Keratinocyte (primary cell): ENCODE measurements at regions not wholly inside any gene's neighbourhood (a gene's known extent, or its start where the extent isn't known, plus 50 kb on each side); places are given as distances from the start of the nearest gene placed in this dataset.

Experiments used
- DNase-seq: peaks from one replicate; pipeline ENCODE4 v3.0.0-alpha.2; 2011; ENCODE audit warnings: low read depth, missing footprints, low spot score
- FAIRE-seq: peaks from 2 replicates; lab custom pipeline; 2011; peaks lifted over from hg19 to GRCh38; lab: Jason Lieb, UNC
- H2AFZ ChIP-seq: 2 replicates; pipeline ENCODE4 v1.6.0; 2012; ENCODE audit warnings: low read length, control low read depth, inconsistent platforms; ENCODE audit not compliant: control insufficient read depth
- H3K27ac ChIP-seq: 2 replicates; pipeline ENCODE4 v1.5.1; 2011; ENCODE audit warnings: low read length; ENCODE audit not compliant: control insufficient read depth, insufficient read depth
- H3K27me3 ChIP-seq: 3 replicates; pipeline ENCODE4 v1.6.0; 2011; ENCODE audit warnings: low read length; ENCODE audit not compliant: control insufficient read depth, insufficient read depth; ENCODE audit errors: extremely low read depth
- H3K36me3 ChIP-seq, 2 experiments: 2 replicates in 1 of 2; 3 replicates in 1 of 2; pipeline ENCODE4 v1.5.1; 2011; ENCODE audit warnings: low read length in 2 of 2, mild to moderate bottlenecking in 1 of 2; ENCODE audit not compliant: control insufficient read depth in 2 of 2, insufficient read depth in 2 of 2; ENCODE audit errors: extremely low read depth in 1 of 2
- H3K4me1 ChIP-seq: 3 replicates; pipeline ENCODE4 v1.5.1; 2011; ENCODE audit warnings: low read length; ENCODE audit not compliant: control insufficient read depth, insufficient read depth; ENCODE audit errors: extremely low read depth
- H3K4me2 ChIP-seq: 3 replicates; pipeline ENCODE4 v1.6.0; 2011; ENCODE audit warnings: low read depth, low read length; ENCODE audit not compliant: control insufficient read depth, insufficient read depth; ENCODE audit errors: extremely low read depth
- H3K4me3 ChIP-seq, 3 experiments: fragments of 200-600 bp in 1 of 3; sonication (generic) in 1 of 3; 2 replicates in 2 of 3; 3 replicates in 1 of 3; pipeline ENCODE4 v1.5.1; 2011 to 2016; ENCODE audit warnings: low read length in 3 of 3, mild to moderate bottlenecking in 3 of 3, control low read depth in 2 of 3, inconsistent platforms in 1 of 3, low read depth in 1 of 3, mixed read lengths in 1 of 3, mixed run types in 1 of 3, moderate library complexity in 1 of 3; ENCODE audit not compliant: control insufficient read depth in 2 of 3, insufficient read depth in 2 of 3; ENCODE audit errors: extremely low read depth in 1 of 3
- H3K79me2 ChIP-seq: 2 replicates; pipeline ENCODE4 v1.6.0; 2012; ENCODE audit warnings: low read length; ENCODE audit not compliant: control insufficient read depth, insufficient read depth
- H3K9ac ChIP-seq: 3 replicates; pipeline ENCODE4 v1.6.0; 2011; ENCODE audit warnings: low read length; ENCODE audit not compliant: control insufficient read depth, insufficient read depth; ENCODE audit errors: extremely low read depth
- H3K9me1 ChIP-seq: 3 replicates; pipeline ENCODE4 v1.6.0; 2011; ENCODE audit warnings: low read length; ENCODE audit not compliant: control insufficient read depth, insufficient read depth; ENCODE audit errors: extremely low read depth
- H3K9me3 ChIP-seq: 2 replicates; pipeline ENCODE4 v1.5.1; 2012; ENCODE audit warnings: low read depth, low read length; ENCODE audit not compliant: control insufficient read depth
- H4K20me1 ChIP-seq: 3 replicates; pipeline ENCODE4 v1.6.0; 2011; ENCODE audit warnings: low read length; ENCODE audit not compliant: control insufficient read depth, insufficient read depth; ENCODE audit errors: extremely low read depth
- CTCF ChIP-seq, 3 experiments: IDR thresholded peaks in 1 of 3; conservative IDR thresholded peaks in 1 of 3; optimal IDR thresholded peaks in 1 of 3; 2 replicates in 2 of 3; 3 replicates in 1 of 3; pipeline versions ENCODE3 to v1.5.1; 2011; ENCODE audit warnings: low read length in 3 of 3, mild to moderate bottlenecking in 3 of 3, moderate library complexity in 2 of 3, control low read depth in 1 of 3, inconsistent platforms in 1 of 3; ENCODE audit not compliant: insufficient read depth in 2 of 3; ENCODE audit errors: extremely low read depth in 1 of 3
- EZH2 ChIP-seq: IDR thresholded peaks from one replicate; pipeline ENCODE4 v1.6.1; 2012; ENCODE audit warnings: inconsistent platforms, mild to moderate bottlenecking, low read length, moderate library complexity
- dilution Hi-C: fragments of 300-500 bp; cut with MboI; formaldehyde crosslinking; loops from one replicate; pipeline ENCODE4 v1.7.0; 2020; ENCODE audit warnings: low sequenced_read_pairs; ENCODE audit not compliant: extremely low pct_ligation_motif_present

- Histone ChIP-seq H3K9me3 (no peaks in the 10 kb centered on the region), H3K79me2 (no peaks in the 10 kb centered on the region), H3K4me2 (no peak overlapping the region), H3K4me1 (no peaks in the 10 kb centered on the region), H3K9me1 (no peaks in the 10 kb centered on the region), H3K27ac (no peak overlapping the region), H3K36me3 (no peaks in the 10 kb centered on the region), H3K4me3 (no peak overlapping the region), H3K9ac (no peak overlapping the region), H4K20me1 (no peaks in the 10 kb centered on the region), H2AFZ (no peak overlapping the region), H3K27me3 (no peaks in the 10 kb centered on the region)
- FAIRE-seq (no peak), DNase-seq (no peak)
- no peak for TF ChIP-seq EZH2
- no peak for TF ChIP-seq CTCF (optimal IDR thresholded peaks at IDR 0.05 in 1 of 3, IDR thresholded peaks at IDR 0.05 in 1 of 3, conservative IDR thresholded peaks at IDR 0.05 in 1 of 3; ENCODE audit: extremely low read depth in 1 of 3, insufficient read depth in 2 of 3, low read length in 3 of 3)
- dilution Hi-C loops, result no loop called here
These were observed 211.2 kb upstream of the WDFY3 start for GRCh38 chr4:85177679-85178078.

GRCh38 chr4:85180533-85180932 lies 214.0 kb upstream of the WDFY3 start:
- dilution Hi-C loops, result no loop called here

More at GRCh38 chr4:85180533-85180932, 214.0 kb upstream of the WDFY3 start:
- Histone ChIP-seq H3K9ac (no peak overlapping the region), H3K9me3 (no peaks in the 10 kb centered on the region), H3K36me3 (no peaks in the 10 kb centered on the region), H3K27me3 (no peaks in the 10 kb centered on the region), H3K9me1 (no peaks in the 10 kb centered on the region), H3K4me1 (no peaks in the 10 kb centered on the region), H3K79me2 (no peaks in the 10 kb centered on the region), H3K4me3 (no peak overlapping the region), H4K20me1 (no peaks in the 10 kb centered on the region), H3K4me2 (no peak overlapping the region), H3K27ac (no peak overlapping the region), H2AFZ (no peak overlapping the region)
- DNase-seq (no peak), FAIRE-seq (no peak)
- TF ChIP-seq CTCF (optimal IDR thresholded peaks at IDR 0.05 in 1 of 3, IDR thresholded peaks at IDR 0.05 in 1 of 3, conservative IDR thresholded peaks at IDR 0.05 in 1 of 3; ENCODE audit: extremely low read depth in 1 of 3, insufficient read depth in 2 of 3, low read length in 3 of 3) (no peak), EZH2 (no peak)
